GM18511 (cell line): ENCODE measurements at regions not wholly inside any gene's neighbourhood (a gene's known extent, or its start where the extent isn't known, plus 50 kb on each side); places are given as distances from the start of the nearest gene placed in this dataset.

ENCODE experiments used
- ATAC-seq: cut with Tn5 transposase; IDR thresholded peaks from one replicate; pipeline ENCODE4 v1.9.1; 2021; ENCODE audit warnings: mild to moderate bottlenecking, moderate library complexity; ENCODE audit not compliant: unreplicated experiment

- no peak for ATAC-seq
These were observed 132.4 kb downstream of the NUAK1 start for GRCh38 chr12:106006382-106006781.

- ATAC-seq = no peak
These were observed 131.8 kb downstream of the NUAK1 start for GRCh38 chr12:106006940-106007339.

GRCh38 chr12:106010741-106011140 is 128.0 kb downstream of the NUAK1 start:
- no peak for ATAC-seq
